SH-SY5Y (cell line): ENCODE measurements at regions not wholly inside any gene's neighbourhood (a gene's known extent, or its start where the extent isn't known, plus 50 kb on each side); places are given as distances from the start of the nearest gene placed in this dataset.

Experiments
- GATA2 ChIP-seq: IDR thresholded peaks from 2 replicates; pipeline ENCODE4 v1.6.1; 2011; ENCODE audit warnings: mild to moderate bottlenecking, low read depth, low read length
- GATA3 ChIP-seq: IDR thresholded peaks from 2 replicates; pipeline ENCODE4 v1.6.1; 2011; ENCODE audit warnings: low read depth, mild to moderate bottlenecking, low read length, moderate library complexity

DNA sequence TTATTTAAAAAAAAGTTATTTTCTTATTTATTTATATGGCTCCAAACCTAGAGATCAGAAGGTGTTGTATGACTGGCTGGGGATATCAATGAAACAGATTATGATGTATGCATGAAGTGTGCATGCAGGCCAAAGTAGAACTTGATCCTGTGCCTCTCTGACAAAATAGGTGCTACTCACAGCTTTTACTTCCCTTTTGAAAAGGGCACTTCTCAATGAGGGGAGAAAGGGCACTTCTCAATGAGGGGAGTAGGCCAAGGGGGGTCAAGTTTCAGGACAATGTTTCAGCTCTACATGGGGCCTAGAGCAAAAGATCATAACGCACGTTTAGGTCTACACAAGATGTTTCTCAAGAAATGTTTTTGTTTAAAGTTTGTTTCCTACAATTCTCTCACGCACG is 397.5 kb downstream of the ETS1 start:
- TF ChIP-seq GATA3: no peak
- TF ChIP-seq GATA2: no peak

DNA sequence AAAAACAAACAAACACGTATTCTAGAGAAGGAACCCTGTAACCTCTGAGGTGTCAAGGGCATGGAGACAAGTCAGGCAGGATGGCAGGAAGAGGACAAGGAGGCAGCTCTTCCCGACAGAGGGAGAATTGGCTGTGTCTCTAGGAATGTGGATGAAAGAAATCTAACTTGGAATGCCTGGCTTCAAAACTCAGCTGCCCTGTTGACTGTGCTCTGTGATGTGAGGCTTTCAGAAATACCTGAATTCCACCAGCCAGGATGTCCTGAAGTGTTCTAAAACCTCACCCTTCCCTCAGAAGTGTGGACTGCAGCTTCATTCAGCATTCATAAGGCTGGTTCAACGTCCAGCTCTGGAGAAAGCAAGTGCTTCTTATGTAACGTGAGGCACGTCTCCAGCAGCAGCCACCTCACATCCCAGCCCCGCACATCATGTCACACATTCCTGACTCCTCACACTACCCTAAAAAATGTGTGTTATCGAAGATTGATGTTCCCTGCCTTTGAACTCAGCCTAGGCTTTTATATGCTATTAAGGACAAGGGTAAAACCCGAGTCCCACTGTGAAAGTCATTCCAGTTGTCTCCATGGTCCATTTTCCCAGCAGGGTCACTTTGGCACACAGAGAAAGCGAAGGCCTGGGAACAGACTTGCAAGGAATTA is 398.9 kb downstream of the ETS1 start:
- no peak for TF ChIP-seq GATA3
- no peak for TF ChIP-seq GATA2

DNA sequence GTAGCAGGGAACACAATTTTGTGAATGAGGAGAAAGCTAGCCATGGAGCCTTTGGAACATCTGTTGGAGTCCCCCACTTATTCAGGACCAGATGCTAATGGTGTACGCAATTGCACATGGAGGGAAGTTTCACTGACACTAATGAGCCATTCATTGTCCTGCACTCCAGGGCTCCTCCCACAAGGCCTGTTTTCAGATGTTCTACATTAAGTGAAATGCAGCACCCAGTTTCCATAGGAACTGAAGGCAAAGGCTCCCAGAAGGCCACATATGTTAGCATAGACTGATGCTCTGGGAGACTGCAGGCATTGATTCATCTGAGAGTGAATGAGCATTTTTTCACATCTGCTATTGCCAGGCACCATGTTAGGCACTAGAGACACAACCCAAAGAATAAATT is 399.5 kb downstream of the ETS1 start:
- TF ChIP-seq GATA3: no peak

DNA sequence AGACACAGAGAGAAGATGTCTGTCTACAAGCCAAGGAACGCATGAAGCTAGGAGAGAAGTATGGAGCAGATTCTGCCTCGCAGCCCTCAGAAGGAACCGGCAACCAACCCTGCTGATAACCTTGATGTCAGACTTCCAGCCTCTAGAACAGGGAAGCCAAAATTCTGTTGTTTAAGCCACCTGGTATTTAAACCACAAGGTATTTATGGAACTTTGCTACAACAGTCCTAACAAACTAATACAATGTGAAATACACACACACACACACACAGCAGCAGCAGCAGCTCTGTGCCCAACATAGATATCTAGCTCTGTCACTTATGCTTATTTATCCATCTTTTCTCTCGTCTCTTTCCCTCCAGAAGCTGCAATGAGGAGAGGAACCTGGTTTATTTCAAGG is 400.0 kb downstream of the ETS1 start:
- TF ChIP-seq GATA2: no peak
- TF ChIP-seq GATA3: no peak

DNA sequence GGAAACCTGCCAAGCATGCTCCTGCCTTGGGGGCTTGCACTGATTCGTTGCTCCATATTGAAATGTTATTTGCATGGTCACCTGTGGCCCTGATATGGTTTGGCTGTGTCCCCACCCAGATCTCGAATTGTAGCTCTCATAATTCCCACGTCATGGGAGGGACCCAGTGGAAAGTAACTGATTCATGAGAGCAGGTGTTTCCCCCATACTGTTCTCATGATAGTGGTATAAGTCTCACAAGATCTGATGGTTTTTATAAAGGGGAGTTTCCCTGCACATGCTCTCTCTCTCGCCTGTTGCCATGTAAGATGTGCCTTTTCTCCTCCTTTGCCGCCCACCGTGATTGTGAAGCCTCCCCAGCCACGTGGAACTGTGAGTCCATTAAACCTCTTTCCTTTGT is 402.4 kb downstream of the ETS1 start:
- TF ChIP-seq GATA2 (no peak), GATA3 (no peak)

DNA sequence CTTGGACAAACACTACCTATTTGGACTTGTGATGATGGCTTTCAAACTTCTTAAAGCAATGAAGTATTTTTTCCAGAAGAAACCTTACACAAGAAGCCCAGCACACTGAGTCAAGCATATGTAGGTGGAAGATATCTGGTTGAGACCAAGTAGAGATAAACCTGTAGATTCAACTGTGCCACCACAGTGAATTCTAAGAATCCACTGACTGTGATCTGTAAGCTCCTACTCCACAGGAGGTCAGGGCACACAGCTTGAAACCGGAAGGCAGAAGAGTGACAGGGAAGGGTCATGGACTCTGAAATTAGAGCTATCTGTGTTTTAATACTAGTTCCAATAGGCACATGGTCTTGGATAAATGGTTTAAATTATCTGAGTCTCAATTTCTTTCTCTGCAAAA is 404.5 kb downstream of the ETS1 start:
- no peak for TF ChIP-seq GATA2

DNA sequence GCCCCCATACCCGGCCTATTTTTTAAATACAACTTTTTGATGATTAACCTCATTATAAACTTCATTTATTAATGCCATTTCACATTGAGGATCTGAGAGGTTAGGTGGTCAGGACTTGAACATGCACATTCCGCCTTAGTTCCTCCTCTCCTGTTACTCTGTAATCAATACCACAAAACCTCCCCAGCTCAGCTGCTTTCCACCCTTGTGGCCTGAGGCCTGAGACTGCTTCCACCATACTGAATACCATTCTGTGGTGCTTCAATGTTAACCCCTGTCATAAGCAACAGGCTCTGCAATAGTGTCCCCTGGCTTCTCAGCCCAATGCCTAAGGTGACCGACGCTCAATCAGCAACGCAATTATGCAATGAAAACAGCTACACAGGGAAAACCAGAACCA is 405.4 kb downstream of the ETS1 start:
- no peak for TF ChIP-seq GATA2
- no peak for TF ChIP-seq GATA3

DNA sequence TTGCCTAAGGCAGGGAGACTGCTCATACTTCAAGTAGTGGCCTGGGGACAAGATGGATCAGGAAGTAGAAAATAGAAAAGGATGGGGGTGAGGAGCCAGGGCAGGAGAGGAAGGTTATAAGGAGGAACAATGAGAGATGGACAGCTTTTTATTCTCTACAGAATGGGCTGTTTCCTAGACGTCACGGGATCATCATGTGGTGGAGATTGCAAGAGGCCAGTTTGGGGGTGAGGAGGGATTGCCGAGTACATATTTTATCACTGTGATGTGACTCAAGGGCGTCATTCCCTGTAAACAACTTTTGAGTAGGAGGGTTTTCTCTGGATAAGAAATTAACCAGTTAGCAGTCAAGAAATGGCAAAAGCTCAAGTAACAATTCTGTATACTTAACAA is 406.3 kb downstream of the ETS1 start:
- no peak for TF ChIP-seq GATA3

DNA sequence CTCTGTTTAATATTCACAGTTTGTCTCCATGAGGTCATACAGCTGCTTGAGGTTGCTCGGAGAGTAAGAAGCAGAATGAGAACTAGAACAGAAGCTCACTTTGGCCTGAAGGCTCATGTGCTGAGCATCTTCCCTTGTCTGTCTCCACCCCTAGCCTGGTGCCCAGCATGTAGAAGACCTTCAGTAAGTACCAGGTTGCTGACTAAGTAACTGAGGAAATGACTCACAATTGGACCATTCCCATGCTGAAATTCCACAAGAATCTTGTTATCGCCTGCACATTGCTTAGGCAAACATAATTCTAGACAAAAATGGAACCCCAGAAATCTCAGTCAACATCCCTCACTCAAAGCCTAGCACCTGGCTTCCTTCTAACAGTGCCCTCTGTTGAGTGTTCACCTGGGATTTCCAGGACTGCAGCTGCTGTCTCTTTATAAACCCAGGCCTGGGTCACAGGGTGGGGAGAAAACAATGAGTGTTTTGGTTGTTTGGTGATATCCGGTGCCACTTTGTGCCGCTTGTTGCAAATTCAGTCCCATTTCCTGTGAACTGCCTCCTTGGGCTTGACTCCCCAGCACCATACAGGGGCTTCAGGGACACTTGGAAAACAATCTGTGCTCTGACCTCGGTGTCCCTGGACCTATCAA is 406.8 kb downstream of the ETS1 start:
- TF ChIP-seq GATA2 (no peak), GATA3 (no peak)

DNA sequence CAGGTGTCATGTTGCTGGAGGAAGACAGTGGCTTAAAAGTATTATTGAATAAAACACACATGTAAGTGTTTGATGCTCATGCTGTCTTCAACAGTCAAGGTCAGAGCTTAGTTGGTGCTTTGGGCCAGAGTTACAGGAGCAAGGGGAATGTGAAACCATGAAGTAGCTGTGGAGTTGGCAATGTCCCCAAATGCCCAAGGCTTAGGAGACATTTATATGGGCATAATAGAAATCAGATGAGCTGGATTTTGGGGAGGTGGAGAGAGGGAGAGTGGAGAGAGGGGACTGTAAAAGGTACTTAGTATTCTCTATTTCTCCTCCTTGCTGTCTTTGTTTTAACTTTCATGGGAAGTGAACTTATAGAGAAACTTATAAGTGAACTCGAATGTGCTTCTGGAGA is 407.8 kb downstream of the ETS1 start:
- TF ChIP-seq GATA3 (no peak), GATA2 (no peak)

DNA sequence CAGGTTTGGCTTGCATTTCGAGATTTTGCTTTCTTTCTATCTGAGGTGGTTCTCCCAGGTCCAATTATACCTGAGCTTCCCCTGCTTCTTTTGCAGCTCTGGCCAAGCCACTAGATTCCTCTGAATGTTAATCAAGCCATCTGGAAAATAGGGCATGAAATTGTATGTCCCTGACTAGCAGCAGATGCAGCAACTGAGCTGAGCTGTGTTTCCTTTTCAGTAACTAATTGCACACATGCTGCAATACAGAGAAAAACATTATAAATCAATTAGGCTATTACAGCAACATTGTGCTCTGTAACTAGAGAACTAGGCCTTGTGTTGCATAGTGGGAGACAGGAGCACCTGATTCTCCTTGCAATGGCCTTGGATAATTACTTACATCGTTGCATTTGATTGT is 408.3 kb downstream of the ETS1 start:
- TF ChIP-seq GATA2 (peak; percentile 59), GATA3 (no peak)

DNA sequence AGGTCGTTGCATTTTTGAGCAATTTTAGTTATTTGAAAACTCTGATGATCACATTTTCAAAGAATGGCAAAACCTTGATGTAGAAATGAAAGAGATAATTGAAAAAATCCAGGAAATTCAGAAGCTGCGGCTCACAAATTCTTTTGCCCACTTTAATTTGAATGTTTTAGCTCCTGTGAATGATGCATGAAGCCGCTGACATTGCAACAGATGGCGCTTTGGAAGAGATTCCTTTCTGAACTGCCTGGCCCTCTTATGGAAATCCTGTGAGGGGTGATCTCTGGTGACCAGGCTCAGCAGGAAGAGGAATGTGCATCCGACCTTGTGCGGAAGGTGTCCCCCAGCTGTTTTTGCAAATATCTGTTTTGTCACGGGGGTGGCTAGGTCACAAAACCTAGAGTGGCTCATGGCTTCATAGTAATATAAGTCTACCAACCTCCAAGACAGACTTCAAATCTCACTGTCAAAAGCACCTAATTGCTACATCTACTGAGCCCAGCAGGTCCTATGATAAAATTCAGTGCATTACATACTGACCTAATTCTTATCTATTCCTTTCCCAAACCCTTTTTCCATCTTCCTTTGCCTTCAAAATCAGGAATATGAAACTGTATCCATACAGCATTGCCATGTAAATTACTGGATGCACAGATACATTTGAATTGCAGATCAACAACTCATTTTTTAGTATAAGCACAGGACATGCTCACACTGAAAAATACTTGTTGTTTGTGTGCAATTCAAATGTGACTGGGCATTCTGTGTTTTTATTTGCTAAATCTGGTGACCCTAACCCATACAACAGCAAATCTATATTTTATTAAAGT is 412.7 kb downstream of the ETS1 start:
- TF ChIP-seq GATA2 (no peak), GATA3 (no peak)

DNA sequence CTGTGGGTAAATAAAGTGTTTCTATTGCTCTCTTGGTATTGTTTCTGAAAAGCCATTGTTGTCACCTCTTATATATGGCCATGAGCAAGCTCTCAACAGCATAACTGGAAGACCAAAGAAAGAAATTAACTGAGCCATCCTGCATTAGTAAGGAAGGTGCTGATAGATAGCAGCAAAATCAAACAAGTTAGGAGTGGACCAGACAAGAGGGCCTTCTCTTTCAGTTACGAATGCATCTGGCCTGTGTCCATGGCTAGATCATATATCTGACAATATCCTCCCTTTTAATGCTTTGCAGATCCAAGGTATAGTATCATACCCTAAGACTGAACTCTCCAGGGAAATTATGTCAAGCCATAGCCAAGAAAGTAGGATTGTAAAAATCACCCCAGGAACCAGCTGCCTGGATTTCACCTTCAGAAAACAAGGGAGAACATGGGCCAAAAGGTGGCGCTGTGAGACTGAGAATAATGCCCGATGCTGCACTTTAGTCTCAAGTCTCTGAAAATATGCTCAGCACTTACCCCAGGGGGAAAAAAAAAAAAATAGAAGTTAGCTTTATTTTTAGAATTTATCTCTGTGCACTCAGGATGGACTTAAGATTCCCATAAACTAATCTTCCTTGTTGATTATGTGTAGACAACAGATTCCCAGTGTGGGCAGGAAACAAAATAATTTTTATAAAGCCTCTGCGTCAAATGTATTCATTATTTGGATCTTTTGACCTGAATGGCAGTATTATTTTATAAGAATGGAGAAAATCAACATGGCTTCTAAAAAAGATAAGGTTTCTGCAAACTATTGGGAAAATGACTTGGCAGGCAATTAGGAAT is 415.1 kb downstream of the ETS1 start:
- TF ChIP-seq GATA2 (no peak), GATA3 (no peak)

DNA sequence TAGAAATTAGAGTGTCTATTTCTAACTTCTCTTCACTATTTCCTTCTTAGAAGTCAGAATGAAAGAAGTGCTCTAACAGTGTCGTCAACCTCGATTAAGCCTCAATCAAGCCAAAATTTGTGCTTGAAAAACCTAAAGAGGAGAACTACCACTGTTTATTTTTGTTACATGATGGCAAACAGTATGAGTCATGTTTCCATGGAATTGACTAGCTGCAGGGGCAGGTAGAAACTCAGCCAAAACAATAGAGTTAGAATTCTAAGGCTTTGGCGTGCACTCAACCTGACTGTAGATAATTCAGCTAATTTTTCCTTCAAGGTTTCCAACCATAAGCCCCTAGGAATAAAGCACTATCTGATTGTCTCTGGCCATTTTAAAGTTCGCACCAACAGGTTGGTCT is 415.9 kb downstream of the ETS1 start:
- TF ChIP-seq GATA3: no peak
- TF ChIP-seq GATA2: no peak
